MM.1S (cell line): ENCODE measurements at regions not wholly inside any gene's neighbourhood (a gene's known extent, or its start where the extent isn't known, plus 50 kb on each side); places are given as distances from the start of the nearest gene placed in this dataset.

Experiments
- DNase-seq: peaks from one replicate; pipeline ENCODE4 v3.0.0-alpha.2; 2015
- H2AFZ ChIP-seq: fragments of 300-600 bp; sonication (generic); 2 replicates; pipeline ENCODE4 v1.6.0; 2016; ENCODE audit warnings: antibody characterized with exemption, low read length
- H3F3A ChIP-seq: fragments of 300-600 bp; sonication (generic); 2 replicates; pipeline ENCODE4 v1.6.1; 2016; ENCODE audit warnings: mild to moderate bottlenecking, antibody characterized with exemption, low read length, moderate library complexity, mixed read lengths; ENCODE audit not compliant: insufficient read depth
- H3K27ac ChIP-seq: fragments of 300-600 bp; sonication (generic); 2 replicates; pipeline ENCODE4 v1.5.1; 2016; ENCODE audit warnings: mild to moderate bottlenecking, low read length
- H3K27me3 ChIP-seq: fragments of 300-600 bp; sonication (generic); replicated peaks from 2 replicates; pipeline ENCODE4 v1.6.0; 2016; ENCODE audit warnings: low read length; ENCODE audit not compliant: insufficient read depth
- H3K36me3 ChIP-seq: fragments of 300-600 bp; sonication (generic); replicated peaks from 2 replicates; pipeline ENCODE4 v1.6.1; 2016; ENCODE audit warnings: mild to moderate bottlenecking, low read length, mixed read lengths; ENCODE audit not compliant: insufficient read depth
- H3K4me1 ChIP-seq: fragments of 300-600 bp; sonication (generic); 2 replicates; pipeline ENCODE4 v1.6.1; 2016; ENCODE audit warnings: low read length, mixed read lengths
- H3K4me2 ChIP-seq: fragments of 300-600 bp; sonication (generic); 2 replicates; pipeline ENCODE4 v1.6.0; 2016; ENCODE audit warnings: low read depth, low read length
- H3K4me3 ChIP-seq: fragments of 300-600 bp; sonication (generic); 2 replicates; pipeline ENCODE4 v1.5.1; 2016; ENCODE audit warnings: low read length, mixed read lengths
- H3K79me2 ChIP-seq: fragments of 300-600 bp; sonication (generic); 2 replicates; pipeline ENCODE4 v1.6.1; 2016; ENCODE audit warnings: mixed run types, low read length, mixed read lengths
- H3K9ac ChIP-seq: fragments of 300-600 bp; sonication (generic); 2 replicates; pipeline ENCODE4 v1.6.1; 2016; ENCODE audit warnings: low read length, mixed read lengths
- H3K9me2 ChIP-seq: fragments of 300-600 bp; sonication (generic); replicated peaks from 2 replicates; pipeline ENCODE4 v1.6.1; 2016; ENCODE audit warnings: mild to moderate bottlenecking, low read length, mixed read lengths; ENCODE audit not compliant: insufficient read depth
- H3K9me3 ChIP-seq: fragments of 300-600 bp; sonication (generic); replicated peaks from 2 replicates; pipeline ENCODE4 v1.6.1; 2016; ENCODE audit warnings: mild to moderate bottlenecking, low read length, mixed read lengths; ENCODE audit not compliant: insufficient read depth
- H4K20me1 ChIP-seq: fragments of 300-600 bp; sonication (generic); 2 replicates; pipeline ENCODE4 v1.6.1; 2016; ENCODE audit warnings: mild to moderate bottlenecking, low read length, moderate library complexity, mixed read lengths; ENCODE audit not compliant: insufficient read depth
- CTCF ChIP-seq: fragments of 300-600 bp; sonication (generic); IDR thresholded peaks from 2 replicates; pipeline ENCODE4 v1.5.1; 2016; ENCODE audit warnings: antibody characterized with exemption, low read length, mixed read lengths
- EZH2 ChIP-seq: fragments of 300-600 bp; sonication (generic); optimal IDR thresholded peaks from 2 replicates; pipeline ENCODE3; 2017; ENCODE audit warnings: low read depth, mild to moderate bottlenecking, antibody characterized with exemption, low read length, mixed read lengths
- EZH2phosphoT487 ChIP-seq: fragments of 300-600 bp; sonication (generic); IDR thresholded peaks from 2 replicates; pipeline ENCODE4 v1.6.1; 2018; ENCODE audit warnings: antibody characterized with exemption, low read length

GRCh38 chr2:201568217-201568820 is 75.0 kb downstream of the TMEM237 start:
- DNase-seq: no peak
- H4K20me1 ChIP-seq: no peaks in the 10 kb centered on the region; the same call in 1 of the 2 replicates
- 0 out of 2 replicates have a peak, but pooled peaks cover 9% of the 10 kb centered on the region for H3K27me3 ChIP-seq
- H2AFZ ChIP-seq: no peak overlapping the region
- no peaks in the 10 kb centered on the region for H3K9me2 ChIP-seq
- no peaks in the 10 kb centered on the region for H3K79me2 ChIP-seq
- H3K4me3 ChIP-seq: no peak overlapping the region
- no peak for TF ChIP-seq CTCF
- no peak for TF ChIP-seq EZH2
- TF ChIP-seq EZH2phosphoT487: no peak
- H3K4me2 ChIP-seq: no peak overlapping the region
- no peaks in the 10 kb centered on the region for H3K36me3 ChIP-seq
- H3K4me1 ChIP-seq: peaks cover 6% of the 10 kb centered on the region; the same call in 1 of the 2 replicates
- H3F3A ChIP-seq: no peaks in the 10 kb centered on the region
- no peak overlapping the region for H3K9ac ChIP-seq
- no peaks in the 10 kb centered on the region for H3K9me3 ChIP-seq
- no peak overlapping the region for H3K27ac ChIP-seq

GRCh38 chr2:201559067-201559710 is 84.1 kb downstream of the TMEM237 start:
- no peak for TF ChIP-seq EZH2phosphoT487
- no peak for TF ChIP-seq CTCF
- TF ChIP-seq EZH2: no peak
- Histone ChIP-seq H3K4me2 (no peak overlapping the region), H3K27me3 (no peaks in the 10 kb centered on the region), H3K4me1 (no peaks in the 10 kb centered on the region), H3K36me3 (no peaks in the 10 kb centered on the region), H3K9me3 (no peaks in the 10 kb centered on the region), H3K79me2 (no peaks in the 10 kb centered on the region), H3F3A (no peaks in the 10 kb centered on the region), H3K4me3 (no peak overlapping the region), H4K20me1 (no peaks in the 10 kb centered on the region), H3K9me2 (no peaks in the 10 kb centered on the region), H3K27ac (no peak overlapping the region), H2AFZ (no peak overlapping the region), H3K9ac (no peak overlapping the region)
- no peak for DNase-seq

- no peak for DNase-seq
- Histone ChIP-seq H3K27ac (no peak overlapping the region), H3K9me2 (no peaks in the 10 kb centered on the region), H3K4me3 (no peak overlapping the region), H3K36me3 (no peaks in the 10 kb centered on the region), H3K9ac (no peak overlapping the region), H4K20me1 (no peaks in the 10 kb centered on the region), H3K9me3 (no peaks in the 10 kb centered on the region), H2AFZ (no peak overlapping the region), H3K4me2 (no peak overlapping the region), H3K27me3 (no peaks in the 10 kb centered on the region), H3K4me1 (no peaks in the 10 kb centered on the region), H3K79me2 (no peaks in the 10 kb centered on the region), H3F3A (no peaks in the 10 kb centered on the region)
- TF ChIP-seq EZH2phosphoT487: no peak
- TF ChIP-seq CTCF: no peak
- no peak for TF ChIP-seq EZH2
Measured at GRCh38 chr2:201558665-201559064, 84.6 kb downstream of the TMEM237 start.
